ENCODE measurements at regions not wholly inside any gene's neighbourhood (a gene's known extent, or its start where the extent isn't known, plus 50 kb on each side); places are given as distances from the start of the nearest gene placed in this dataset.

- WGBS, 2 experiments (ENCODE audit: extremely low coverage in 1 of 2, insufficient coverage in 1 of 2, insufficient read length in 1 of 2, insufficient replicate concordance in 2 of 2, low coverage in 1 of 2, low lambda C conversion rate in 2 of 2, missing lambda C conversion rate in 1 of 2), result 91% methylated on average over 6 of the region's 6 CpGs; no CpG with 5 or more reads in 1 of the 2 experiments
- Histone ChIP-seq H3K79me1 (ENCODE audit: low read depth, low read length) (no peaks in the 10 kb centered on the region), H2AK5ac (ENCODE audit: low read depth, low read length) (no peak overlapping the region), H3K79me2 (ENCODE audit: control insufficient read depth in 1 of 2, insufficient read depth in 2 of 2, low read length in 2 of 2) (no peaks in the 10 kb centered on the region), H4K20me1 (replicated peaks in 1 of 2; ENCODE audit: control insufficient read depth in 1 of 2, insufficient read depth in 2 of 2, low read length in 2 of 2) (no peaks in the 10 kb centered on the region), H3K14ac (ENCODE audit: insufficient read length) (no peak overlapping the region), H3K9me3 (ENCODE audit: insufficient read depth in 2 of 2, low read depth in 1 of 2, low read length in 1 of 2) (no peaks in the 10 kb centered on the region), H3K23ac (ENCODE audit: insufficient read length) (no peak overlapping the region), H3K18ac (ENCODE audit: extremely low read depth, low read length) (no peak overlapping the region), H3K4me1 (replicated peaks in 1 of 4; ENCODE audit: control insufficient read depth in 3 of 4, insufficient read depth in 4 of 4, low read length in 3 of 4) (no peaks in the 10 kb centered on the region), H4K91ac (replicated peaks; ENCODE audit: insufficient read length, low read length) (no peak overlapping the region), H2BK12ac (ENCODE audit: low read depth, low read length) (no peak overlapping the region), H3K27me3 (replicated peaks in 1 of 4; ENCODE audit: control insufficient read depth in 3 of 4, extremely low read depth in 1 of 4, insufficient read depth in 3 of 4, low read length in 3 of 4) (no peaks in the 10 kb centered on the region), H3K27ac (ENCODE audit: low read depth, low read length) (no peak overlapping the region), H4K8ac (ENCODE audit: extremely low read depth, insufficient read depth, low read length) (no peak overlapping the region), H3K36me3 (ENCODE audit: control insufficient read depth in 2 of 4, insufficient read depth in 4 of 4, low read length in 3 of 4) (no peaks in the 10 kb centered on the region), H3K4me3 (ENCODE audit: extremely low read depth in 1 of 4, insufficient read depth in 2 of 4, low read depth in 3 of 4, low read length in 4 of 4) (no peak overlapping the region), H2AFZ (ENCODE audit: low read length) (no peak overlapping the region), H2BK120ac (replicated peaks; ENCODE audit: low read depth, low read length) (no peak overlapping the region), H2BK20ac (ENCODE audit: low read length) (no peak overlapping the region), H2BK5ac (ENCODE audit: low read depth, low read length) (no peak overlapping the region), H2BK15ac (ENCODE audit: low read length) (no peak overlapping the region), H3K56ac (replicated peaks; ENCODE audit: insufficient read length, low read depth, low read length) (no peak overlapping the region), H4K5ac (ENCODE audit: insufficient read length, low read depth, low read length) (no peak overlapping the region), H3K4ac (replicated peaks; ENCODE audit: insufficient read length, low read depth, low read length) (no peak overlapping the region), H3K9ac (replicated peaks in 1 of 4; ENCODE audit: extremely low read depth in 1 of 4, low read depth in 3 of 4, low read length in 3 of 4) (no peak overlapping the region), H3K4me2 (ENCODE audit: insufficient read depth in 1 of 2, low read depth in 2 of 2, low read length in 2 of 2) (no peak overlapping the region), H3K23me2 (ENCODE audit: low read depth, low read length) (no peaks in the 10 kb centered on the region)
- DNase-seq (ENCODE audit: low read depth in 1 of 2, low spot score in 2 of 2) (no peak), FAIRE-seq (no peak)
- CTCF ChIA-PET (ENCODE audit: partially characterized antibody), result no interaction called here
- TF ChIP-seq CEBPB (IDR thresholded peaks at IDR 0.05; ENCODE audit: low read depth, low read length), result no peak
- TF ChIP-seq ATF3 (IDR thresholded peaks at IDR 0.05; ENCODE audit: insufficient read depth, low read depth, low read length), result no peak
- no peak for TF ChIP-seq KDM1A (IDR thresholded peaks at IDR 0.05; ENCODE audit: borderline replicate concordance, low read length)
- no peak for TF ChIP-seq USF2 (IDR thresholded peaks at IDR 0.05; ENCODE audit: low read length)
- POLR2A ChIA-PET (ENCODE audit: partially characterized antibody), result no interaction called here
Measured at GRCh38 chr6:102918161-102918560, 1524.7 kb downstream of the GRIK2 start.

Measured in H1 (cell line).